GM12874 (cell line): ENCODE measurements at regions not wholly inside any gene's neighbourhood (a gene's known extent, or its start where the extent isn't known, plus 50 kb on each side); places are given as distances from the start of the nearest gene placed in this dataset.

Experiments used
- CTCF ChIP-seq: IDR thresholded peaks from 2 replicates; pipeline ENCODE4 v1.5.1; 2011; ENCODE audit warnings: low read depth, mild to moderate bottlenecking, control low read depth, low read length, moderate library complexity; ENCODE audit not compliant: insufficient read depth

GRCh38 chr6:169857343-169858292, 106.2 kb downstream of the ERMARD start:
- TF ChIP-seq CTCF: no peak

- no peak for TF ChIP-seq CTCF
These were observed 103.4 kb downstream of the ERMARD start for GRCh38 chr6:169854813-169855212.

GRCh38 chr6:169854083-169854725, 102.8 kb downstream of the ERMARD start:
- TF ChIP-seq CTCF: no peak

- no peak for TF ChIP-seq CTCF
These were observed 102.0 kb downstream of the ERMARD start for GRCh38 chr6:169853196-169854082.

- TF ChIP-seq CTCF: no peak
These were observed 101.2 kb downstream of the ERMARD start for GRCh38 chr6:169852504-169853195.

GRCh38 chr6:169851641-169852503, 100.5 kb downstream of the ERMARD start:
- no peak for TF ChIP-seq CTCF
